ENCODE measurements at regions not wholly inside any gene's neighbourhood (a gene's known extent, or its start where the extent isn't known, plus 50 kb on each side); places are given as distances from the start of the nearest gene placed in this dataset.

GRCh38 chr13:94925263-94925662 is 212.9 kb upstream of the SOX21 start:
- no peaks in the 10 kb centered on the region for H3K9me3 ChIP-seq (ENCODE audit: low read length)
- H3K4me1 ChIP-seq (ENCODE audit: low read length): no peaks in the 10 kb centered on the region

GRCh38 chr13:94921181-94921580 is 208.8 kb upstream of the SOX21 start:
- no peak overlapping the region for H3K27ac ChIP-seq (ENCODE audit: low read length)
- no peak overlapping the region for H3K9ac ChIP-seq (ENCODE audit: low read length)
- no peak overlapping the region for H3K4me2 ChIP-seq (ENCODE audit: low read depth, low read length, poor library complexity, severe bottlenecking)
- no peaks in the 10 kb centered on the region for H3K9me3 ChIP-seq (ENCODE audit: low read length)
- H3K4me3 ChIP-seq (ENCODE audit: low read length): no peak overlapping the region
- no peaks in the 10 kb centered on the region for H3K4me1 ChIP-seq (ENCODE audit: low read length)
- DNase-seq: no peak
- no peaks in the 10 kb centered on the region for H3K36me3 ChIP-seq (ENCODE audit: insufficient read depth, low read length)
- H4K20me1 ChIP-seq (ENCODE audit: insufficient read depth, low read depth, low read length): no peaks in the 10 kb centered on the region
- no peaks in the 10 kb centered on the region for H3K27me3 ChIP-seq (ENCODE audit: low read length)
- H3K9me2 ChIP-seq (replicated peaks; ENCODE audit: insufficient read depth, low read length): no peaks in the 10 kb centered on the region
- H3K79me2 ChIP-seq (ENCODE audit: low read length): no peaks in the 10 kb centered on the region
- H2AFZ ChIP-seq (ENCODE audit: low read length): no peak overlapping the region

More at GRCh38 chr13:94925263-94925662, 212.9 kb upstream of the SOX21 start:
- DNase-seq: no peak
- Histone ChIP-seq H3K27me3 (ENCODE audit: low read length) (no peaks in the 10 kb centered on the region), H3K4me3 (ENCODE audit: low read length) (no peak overlapping the region), H3K36me3 (ENCODE audit: insufficient read depth, low read length) (no peaks in the 10 kb centered on the region), H2AFZ (ENCODE audit: low read length) (no peak overlapping the region), H3K9me2 (replicated peaks; ENCODE audit: insufficient read depth, low read length) (no peaks in the 10 kb centered on the region), H3K4me2 (ENCODE audit: low read depth, low read length, poor library complexity, severe bottlenecking) (no peak overlapping the region), H3K79me2 (ENCODE audit: low read length) (no peaks in the 10 kb centered on the region), H3K9ac (ENCODE audit: low read length) (no peak overlapping the region), H4K20me1 (ENCODE audit: insufficient read depth, low read depth, low read length) (no peaks in the 10 kb centered on the region), H3K27ac (ENCODE audit: low read length) (no peak overlapping the region)

DNA sequence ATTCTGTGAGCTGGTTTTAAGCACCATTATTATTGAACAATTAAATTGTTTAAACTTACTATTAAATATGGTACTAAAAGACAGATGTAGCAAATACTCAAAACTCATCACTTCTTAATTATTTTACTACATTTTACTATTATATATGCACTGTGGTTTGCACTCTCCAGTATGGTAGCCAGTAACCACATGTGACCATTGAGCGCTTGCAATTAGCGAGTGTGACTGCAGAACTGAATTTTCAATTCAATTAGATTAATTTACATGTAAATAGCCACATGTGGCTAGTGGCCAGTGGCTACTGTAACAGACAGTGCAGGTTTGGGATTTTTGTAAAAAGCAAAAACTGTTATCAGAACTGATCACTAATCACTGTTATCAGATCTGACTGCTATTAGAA is 208.2 kb upstream of the SOX21 start:
- Histone ChIP-seq H3K4me1 (ENCODE audit: low read length) (no peaks in the 10 kb centered on the region), H3K27me3 (ENCODE audit: low read length) (no peaks in the 10 kb centered on the region), H3K9ac (ENCODE audit: low read length) (no peak overlapping the region), H3K27ac (ENCODE audit: low read length) (no peak overlapping the region), H3K4me3 (ENCODE audit: low read length) (no peak overlapping the region), H3K36me3 (ENCODE audit: insufficient read depth, low read length) (no peaks in the 10 kb centered on the region), H3K79me2 (ENCODE audit: low read length) (no peaks in the 10 kb centered on the region), H4K20me1 (ENCODE audit: insufficient read depth, low read depth, low read length) (no peaks in the 10 kb centered on the region), H3K4me2 (ENCODE audit: low read depth, low read length, poor library complexity, severe bottlenecking) (no peak overlapping the region), H2AFZ (ENCODE audit: low read length) (no peak overlapping the region), H3K9me3 (ENCODE audit: low read length) (no peaks in the 10 kb centered on the region), H3K9me2 (replicated peaks; ENCODE audit: insufficient read depth, low read length) (no peaks in the 10 kb centered on the region)
- no peak for DNase-seq

- Histone ChIP-seq H3K27me3 (ENCODE audit: low read length) (no peaks in the 10 kb centered on the region), H3K27ac (ENCODE audit: low read length) (no peak overlapping the region), H3K9ac (ENCODE audit: low read length) (no peak overlapping the region), H3K36me3 (ENCODE audit: insufficient read depth, low read length) (no peaks in the 10 kb centered on the region), H3K4me2 (ENCODE audit: low read depth, low read length, poor library complexity, severe bottlenecking) (no peak overlapping the region), H3K4me3 (ENCODE audit: low read length) (no peak overlapping the region), H3K4me1 (ENCODE audit: low read length) (no peaks in the 10 kb centered on the region), H3K9me3 (ENCODE audit: low read length) (no peaks in the 10 kb centered on the region), H3K79me2 (ENCODE audit: low read length) (no peaks in the 10 kb centered on the region), H4K20me1 (ENCODE audit: insufficient read depth, low read depth, low read length) (no peaks in the 10 kb centered on the region), H2AFZ (ENCODE audit: low read length) (no peak overlapping the region), H3K9me2 (replicated peaks; ENCODE audit: insufficient read depth, low read length) (no peaks in the 10 kb centered on the region)
- DNase-seq: no peak
Observed at GRCh38 chr13:94917824-94918223, 205.5 kb upstream of the SOX21 start.

DNA sequence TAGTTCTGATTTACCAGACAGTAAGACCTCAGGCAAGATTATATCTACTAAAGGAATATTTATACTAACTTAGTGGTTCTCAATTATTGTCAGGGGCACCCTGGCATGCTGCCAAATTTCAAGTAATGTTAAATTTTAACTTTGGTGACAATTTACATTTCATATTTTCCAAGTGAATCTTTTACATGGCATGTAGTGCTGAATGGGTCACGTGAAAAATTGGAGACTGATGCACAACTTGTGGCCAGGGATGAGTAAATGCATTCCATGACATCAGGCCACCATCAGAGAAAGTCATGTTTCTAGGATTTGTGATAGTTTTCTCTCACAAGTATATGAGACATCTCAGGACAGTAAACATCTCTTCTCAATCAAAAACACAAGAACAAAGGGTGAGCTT is 202.6 kb upstream of the SOX21 start:
- Histone ChIP-seq H3K36me3 (ENCODE audit: insufficient read depth, low read length) (no peaks in the 10 kb centered on the region), H4K20me1 (ENCODE audit: insufficient read depth, low read depth, low read length) (no peaks in the 10 kb centered on the region), H3K79me2 (ENCODE audit: low read length) (no peaks in the 10 kb centered on the region), H3K4me3 (ENCODE audit: low read length) (no peak overlapping the region), H3K9me2 (replicated peaks; ENCODE audit: insufficient read depth, low read length) (no peaks in the 10 kb centered on the region), H3K4me2 (ENCODE audit: low read depth, low read length, poor library complexity, severe bottlenecking) (no peak overlapping the region), H3K9me3 (ENCODE audit: low read length) (no peaks in the 10 kb centered on the region), H3K27me3 (ENCODE audit: low read length) (no peaks in the 10 kb centered on the region), H3K27ac (ENCODE audit: low read length) (no peak overlapping the region), H3K4me1 (ENCODE audit: low read length) (no peaks in the 10 kb centered on the region), H2AFZ (ENCODE audit: low read length) (no peak overlapping the region), H3K9ac (ENCODE audit: low read length) (no peak overlapping the region)
- DNase-seq: no peak

- Histone ChIP-seq H3K27ac (ENCODE audit: low read length) (no peak overlapping the region), H3K4me2 (ENCODE audit: low read depth, low read length, poor library complexity, severe bottlenecking) (no peak overlapping the region), H3K36me3 (ENCODE audit: insufficient read depth, low read length) (no peaks in the 10 kb centered on the region), H3K4me1 (ENCODE audit: low read length) (no peaks in the 10 kb centered on the region), H4K20me1 (ENCODE audit: insufficient read depth, low read depth, low read length) (no peaks in the 10 kb centered on the region), H3K9me2 (replicated peaks; ENCODE audit: insufficient read depth, low read length) (no peaks in the 10 kb centered on the region), H3K9ac (ENCODE audit: low read length) (no peak overlapping the region), H3K27me3 (ENCODE audit: low read length) (no peaks in the 10 kb centered on the region), H3K4me3 (ENCODE audit: low read length) (no peak overlapping the region), H2AFZ (ENCODE audit: low read length) (no peak overlapping the region), H3K9me3 (ENCODE audit: low read length) (no peaks in the 10 kb centered on the region), H3K79me2 (ENCODE audit: low read length) (no peaks in the 10 kb centered on the region)
- no peak for DNase-seq
Observed at GRCh38 chr13:94906605-94907004, 194.3 kb upstream of the SOX21 start.

GRCh38 chr13:94902722-94903407 is 190.5 kb upstream of the SOX21 start:
- Histone ChIP-seq H3K79me2 (ENCODE audit: low read length) (no peaks in the 10 kb centered on the region), H3K9ac (ENCODE audit: low read length) (no peak overlapping the region), H3K4me2 (ENCODE audit: low read depth, low read length, poor library complexity, severe bottlenecking) (no peak overlapping the region), H3K27ac (ENCODE audit: low read length) (no peak overlapping the region), H3K27me3 (ENCODE audit: low read length) (no peaks in the 10 kb centered on the region), H3K4me1 (ENCODE audit: low read length) (no peaks in the 10 kb centered on the region), H4K20me1 (ENCODE audit: insufficient read depth, low read depth, low read length) (no peaks in the 10 kb centered on the region), H3K9me3 (ENCODE audit: low read length) (no peaks in the 10 kb centered on the region), H3K4me3 (ENCODE audit: low read length) (no peak overlapping the region), H2AFZ (ENCODE audit: low read length) (no peak overlapping the region), H3K36me3 (ENCODE audit: insufficient read depth, low read length) (no peaks in the 10 kb centered on the region), H3K9me2 (replicated peaks; ENCODE audit: insufficient read depth, low read length) (no peaks in the 10 kb centered on the region)
- DNase-seq: no peak

DNA sequence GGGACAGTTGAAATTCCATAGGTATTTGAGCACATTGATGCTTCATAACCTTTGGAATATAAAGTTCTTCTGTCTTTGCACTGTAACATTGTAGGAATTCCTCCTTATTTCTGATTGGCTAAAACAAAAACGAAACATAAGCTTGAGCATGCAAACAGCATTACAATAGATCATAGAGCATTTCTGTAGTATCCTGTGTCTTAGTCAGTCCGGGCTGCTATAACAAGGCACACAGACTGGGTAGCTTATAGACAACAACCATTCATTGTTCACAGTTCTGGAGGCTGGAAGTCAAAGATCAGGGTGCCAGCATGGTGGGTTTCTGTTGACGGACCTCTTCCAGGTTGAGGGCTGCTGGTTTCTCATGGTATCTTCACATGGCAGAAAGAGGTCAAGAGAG is 188.7 kb upstream of the SOX21 start:
- H3K27ac ChIP-seq (ENCODE audit: low read length): no peak overlapping the region
- no peaks in the 10 kb centered on the region for H3K79me2 ChIP-seq (ENCODE audit: low read length)
- H2AFZ ChIP-seq (ENCODE audit: low read length): no peak overlapping the region
- H3K4me2 ChIP-seq (ENCODE audit: low read depth, low read length, poor library complexity, severe bottlenecking): no peak overlapping the region
- H3K4me1 ChIP-seq (ENCODE audit: low read length): no peaks in the 10 kb centered on the region
- no peaks in the 10 kb centered on the region for H3K36me3 ChIP-seq (ENCODE audit: insufficient read depth, low read length)
- no peaks in the 10 kb centered on the region for H3K9me2 ChIP-seq (replicated peaks; ENCODE audit: insufficient read depth, low read length)
- no peaks in the 10 kb centered on the region for H3K9me3 ChIP-seq (ENCODE audit: low read length)
- no peak overlapping the region for H3K9ac ChIP-seq (ENCODE audit: low read length)
- H3K4me3 ChIP-seq (ENCODE audit: low read length): no peak overlapping the region
- no peaks in the 10 kb centered on the region for H3K27me3 ChIP-seq (ENCODE audit: low read length)
- no peak for DNase-seq
- H4K20me1 ChIP-seq (ENCODE audit: insufficient read depth, low read depth, low read length): no peaks in the 10 kb centered on the region

Measured in Karpas-422 (cell line).